HEK293 (cell line): ENCODE measurements at regions not wholly inside any gene's neighbourhood (a gene's known extent, or its start where the extent isn't known, plus 50 kb on each side); places are given as distances from the start of the nearest gene placed in this dataset.

Source experiments
- CTCF ChIA-PET: fragments of 350-600 bp; formaldehyde crosslinking; extraction: SDS; loops from one replicate; lab custom pipeline; 2021; ENCODE audit warnings: antibody characterized with exemption; lab: Yijun Ruan, JAX
- POLR2A ChIA-PET: fragments of 300-600 bp; formaldehyde crosslinking; extraction: SDS; loops from one replicate; lab custom pipeline; 2020; ENCODE audit warnings: antibody characterized with exemption, inconsistent platforms; lab: Yijun Ruan, JAX
- H3K27ac ChIP-seq: fragments of 200-500 bp; sonication (Bioruptor generic); 2 replicates; pipeline ENCODE4 v1.5.1; 2014; ENCODE audit warnings: low read depth, low read length, control low read depth, inconsistent platforms; ENCODE audit errors: extremely low read depth
- H3K36me3 ChIP-seq, 2 experiments: fragments of 200-500 bp in 1 of 2; sonication (Bioruptor generic) in 1 of 2; 1 replicate in 1 of 2; 2 replicates in 1 of 2; pipeline ENCODE4 v1.5.1; 2014 to 2017; ENCODE audit warnings: inconsistent platforms in 2 of 2, low read length in 2 of 2; ENCODE audit not compliant: control insufficient read depth in 2 of 2, insufficient read depth in 1 of 2
- H3K4me1 ChIP-seq: fragments of 200-500 bp; sonication (Bioruptor generic); 2 replicates; pipeline ENCODE4 v1.5.1; 2014; ENCODE audit warnings: mild to moderate bottlenecking, low read length, inconsistent platforms; ENCODE audit not compliant: control insufficient read depth, insufficient read depth
- H3K4me3 ChIP-seq: 2 replicates; pipeline ENCODE4 v1.5.1; 2011; ENCODE audit warnings: low read depth, mild to moderate bottlenecking, control low read depth, low read length, moderate library complexity
- H3K9me3 ChIP-seq: fragments of 200-500 bp; sonication (Bioruptor generic); 2 replicates; pipeline ENCODE4 v1.5.1; 2014; ENCODE audit warnings: low read depth, low read length, inconsistent platforms; ENCODE audit not compliant: control insufficient read depth, insufficient read depth
- AEBP2 ChIP-seq: fragments of 450-650 bp; formaldehyde crosslinking; IDR thresholded peaks from 2 replicates; pipeline ENCODE4 v1.5.1; 2016; ENCODE audit warnings: missing biosample characterization, missing genetic modification characterization, borderline replicate concordance
- HOXC10 ChIP-seq: sonication (generic); formaldehyde crosslinking; IDR thresholded peaks from 2 replicates; pipeline ENCODE4 v1.8.1; 2023; ENCODE audit warnings: mild to moderate bottlenecking, missing genetic modification reagents
- INSM2 ChIP-seq: fragments of 450-650 bp; formaldehyde crosslinking; IDR thresholded peaks from 2 replicates; pipeline ENCODE4 v1.5.1; 2016; ENCODE audit warnings: missing biosample characterization, missing genetic modification characterization
- KLF10 ChIP-seq: fragments of 450-650 bp; IDR thresholded peaks from 2 replicates; pipeline ENCODE4 v1.5.1; 2018; ENCODE audit warnings: missing biosample characterization, mild to moderate bottlenecking, missing genetic modification characterization
- SALL2 ChIP-seq: fragments of 450-650 bp; formaldehyde crosslinking; IDR thresholded peaks from 2 replicates; pipeline ENCODE4 v1.5.0; 2017; ENCODE audit warnings: missing biosample characterization, mild to moderate bottlenecking, missing genetic modification characterization, borderline replicate concordance
- ZBTB17 ChIP-seq: fragments of 450-650 bp; formaldehyde crosslinking; IDR thresholded peaks from 2 replicates; pipeline ENCODE4 v1.5.1; 2016; ENCODE audit warnings: missing biosample characterization, missing genetic modification characterization
- ZNF148 ChIP-seq: fragments of 450-650 bp; formaldehyde crosslinking; IDR thresholded peaks from 2 replicates; pipeline ENCODE4 v1.5.0; 2017; ENCODE audit warnings: missing biosample characterization, missing genetic modification characterization, borderline replicate concordance
- ZNF184 ChIP-seq: fragments of 450-650 bp; IDR thresholded peaks from 2 replicates; pipeline ENCODE4 v1.5.1; 2018; ENCODE audit warnings: missing biosample characterization, mild to moderate bottlenecking, missing genetic modification characterization
- ZNF394 ChIP-seq: fragments of 450-650 bp; formaldehyde crosslinking; IDR thresholded peaks from 2 replicates; pipeline ENCODE4 v1.5.1; 2016; ENCODE audit warnings: missing biosample characterization, missing genetic modification characterization, mild to moderate bottlenecking, moderate library complexity, borderline replicate concordance
- ZNF513 ChIP-seq: fragments of 450-650 bp; IDR thresholded peaks from 2 replicates; pipeline ENCODE4 v1.5.1; 2018; ENCODE audit warnings: missing biosample characterization, missing genetic modification characterization
- ZNF529 ChIP-seq: fragments of 450-650 bp; formaldehyde crosslinking; IDR thresholded peaks from 2 replicates; pipeline ENCODE4 v1.5.1; 2017; ENCODE audit warnings: missing genetic modification characterization, missing biosample characterization; ENCODE audit not compliant: insufficient replicate concordance
- ZNF549 ChIP-seq: fragments of 450-650 bp; IDR thresholded peaks from 2 replicates; pipeline ENCODE4 v1.5.1; 2018; ENCODE audit warnings: missing biosample characterization, missing genetic modification characterization, mild to moderate bottlenecking, inconsistent platforms, moderate library complexity
- ZNF677 ChIP-seq: fragments of 450-650 bp; IDR thresholded peaks from 2 replicates; pipeline ENCODE4 v1.5.0; 2018; ENCODE audit warnings: missing biosample characterization, mild to moderate bottlenecking, missing genetic modification characterization, moderate library complexity
- ZNF76 ChIP-seq: fragments of 450-650 bp; formaldehyde crosslinking; IDR thresholded peaks from 2 replicates; pipeline ENCODE4; 2016; ENCODE audit warnings: low read depth, missing biosample characterization, missing genetic modification characterization, borderline replicate concordance
- TF ChIP-seq, protein P1 (sequence below): fragments of 450-650 bp; IDR thresholded peaks from 2 replicates; pipeline ENCODE4 v1.5.1; 2018; ENCODE audit warnings: missing biosample characterization, mild to moderate bottlenecking, missing genetic modification characterization
- TF ChIP-seq, protein P2 (sequence below): fragments of 450-650 bp; formaldehyde crosslinking; IDR thresholded peaks from 2 replicates; pipeline ENCODE4 v1.5.1; 2016; ENCODE audit warnings: missing biosample characterization, missing genetic modification characterization
- TF ChIP-seq, protein P3 (sequence below): fragments of 450-650 bp; formaldehyde crosslinking; IDR thresholded peaks from 2 replicates; pipeline ENCODE4 v1.5.1; 2016; ENCODE audit warnings: missing biosample characterization, missing genetic modification characterization
- TF ChIP-seq, protein P4 (sequence below): fragments of 450-650 bp; formaldehyde crosslinking; IDR thresholded peaks from 2 replicates; pipeline ENCODE4 v1.5.1; 2016; ENCODE audit warnings: missing biosample characterization, missing genetic modification characterization

DNA sequence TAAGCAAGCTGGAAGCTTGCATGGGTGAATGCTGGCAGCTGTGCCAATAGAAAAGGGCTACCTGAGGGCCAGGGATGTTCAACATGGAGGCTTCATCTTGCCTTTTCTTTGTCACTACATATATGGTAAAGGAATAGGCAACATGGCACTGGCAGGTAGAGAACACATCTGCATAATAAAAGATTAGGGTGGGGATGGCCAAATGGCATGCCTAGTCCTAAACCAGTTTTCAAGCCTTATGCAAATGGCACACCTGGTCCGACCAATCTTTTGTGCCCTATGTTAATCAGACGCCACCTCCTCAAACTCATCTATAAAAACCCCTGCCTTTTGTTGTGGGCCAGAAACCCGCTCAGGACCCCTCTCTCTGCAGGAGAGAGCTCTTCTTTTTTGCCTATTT lies 216.8 kb upstream of the PROK2 start:
- ChIA-PET CTCF (no interaction called here), POLR2A (no interaction called here)
- no peaks in the 10 kb centered on the region for H3K9me3 ChIP-seq
- H3K4me1 ChIP-seq = no peaks in the 10 kb centered on the region
- TF ChIP-seq, protein P1, sequence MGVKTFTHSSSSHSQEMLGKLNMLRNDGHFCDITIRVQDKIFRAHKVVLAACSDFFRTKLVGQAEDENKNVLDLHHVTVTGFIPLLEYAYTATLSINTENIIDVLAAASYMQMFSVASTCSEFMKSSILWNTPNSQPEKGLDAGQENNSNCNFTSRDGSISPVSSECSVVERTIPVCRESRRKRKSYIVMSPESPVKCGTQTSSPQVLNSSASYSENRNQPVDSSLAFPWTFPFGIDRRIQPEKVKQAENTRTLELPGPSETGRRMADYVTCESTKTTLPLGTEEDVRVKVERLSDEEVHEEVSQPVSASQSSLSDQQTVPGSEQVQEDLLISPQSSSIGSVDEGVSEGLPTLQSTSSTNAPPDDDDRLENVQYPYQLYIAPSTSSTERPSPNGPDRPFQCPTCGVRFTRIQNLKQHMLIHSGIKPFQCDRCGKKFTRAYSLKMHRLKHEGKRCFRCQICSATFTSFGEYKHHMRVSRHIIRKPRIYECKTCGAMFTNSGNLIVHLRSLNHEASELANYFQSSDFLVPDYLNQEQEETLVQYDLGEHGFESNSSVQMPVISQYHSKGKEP = no peak
- TF ChIP-seq, protein P2, sequence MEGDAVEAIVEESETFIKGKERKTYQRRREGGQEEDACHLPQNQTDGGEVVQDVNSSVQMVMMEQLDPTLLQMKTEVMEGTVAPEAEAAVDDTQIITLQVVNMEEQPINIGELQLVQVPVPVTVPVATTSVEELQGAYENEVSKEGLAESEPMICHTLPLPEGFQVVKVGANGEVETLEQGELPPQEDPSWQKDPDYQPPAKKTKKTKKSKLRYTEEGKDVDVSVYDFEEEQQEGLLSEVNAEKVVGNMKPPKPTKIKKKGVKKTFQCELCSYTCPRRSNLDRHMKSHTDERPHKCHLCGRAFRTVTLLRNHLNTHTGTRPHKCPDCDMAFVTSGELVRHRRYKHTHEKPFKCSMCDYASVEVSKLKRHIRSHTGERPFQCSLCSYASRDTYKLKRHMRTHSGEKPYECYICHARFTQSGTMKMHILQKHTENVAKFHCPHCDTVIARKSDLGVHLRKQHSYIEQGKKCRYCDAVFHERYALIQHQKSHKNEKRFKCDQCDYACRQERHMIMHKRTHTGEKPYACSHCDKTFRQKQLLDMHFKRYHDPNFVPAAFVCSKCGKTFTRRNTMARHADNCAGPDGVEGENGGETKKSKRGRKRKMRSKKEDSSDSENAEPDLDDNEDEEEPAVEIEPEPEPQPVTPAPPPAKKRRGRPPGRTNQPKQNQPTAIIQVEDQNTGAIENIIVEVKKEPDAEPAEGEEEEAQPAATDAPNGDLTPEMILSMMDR (tag by site-specific recombination) = no peak
- TF ChIP-seq ZNF184 (tag by site-specific recombination) = no peak
- TF ChIP-seq ZNF529 (tag by site-specific recombination) = no peak
- TF ChIP-seq ZNF148 (tag by site-specific recombination) = no peak
- TF ChIP-seq KLF10 (tag by site-specific recombination) = no peak
- no peak for TF ChIP-seq ZNF677
- TF ChIP-seq, protein P3, sequence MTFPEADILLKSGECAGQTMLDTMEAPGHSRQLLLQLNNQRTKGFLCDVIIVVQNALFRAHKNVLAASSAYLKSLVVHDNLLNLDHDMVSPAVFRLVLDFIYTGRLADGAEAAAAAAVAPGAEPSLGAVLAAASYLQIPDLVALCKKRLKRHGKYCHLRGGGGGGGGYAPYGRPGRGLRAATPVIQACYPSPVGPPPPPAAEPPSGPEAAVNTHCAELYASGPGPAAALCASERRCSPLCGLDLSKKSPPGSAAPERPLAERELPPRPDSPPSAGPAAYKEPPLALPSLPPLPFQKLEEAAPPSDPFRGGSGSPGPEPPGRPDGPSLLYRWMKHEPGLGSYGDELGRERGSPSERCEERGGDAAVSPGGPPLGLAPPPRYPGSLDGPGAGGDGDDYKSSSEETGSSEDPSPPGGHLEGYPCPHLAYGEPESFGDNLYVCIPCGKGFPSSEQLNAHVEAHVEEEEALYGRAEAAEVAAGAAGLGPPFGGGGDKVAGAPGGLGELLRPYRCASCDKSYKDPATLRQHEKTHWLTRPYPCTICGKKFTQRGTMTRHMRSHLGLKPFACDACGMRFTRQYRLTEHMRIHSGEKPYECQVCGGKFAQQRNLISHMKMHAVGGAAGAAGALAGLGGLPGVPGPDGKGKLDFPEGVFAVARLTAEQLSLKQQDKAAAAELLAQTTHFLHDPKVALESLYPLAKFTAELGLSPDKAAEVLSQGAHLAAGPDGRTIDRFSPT = no peak
- no peak for TF ChIP-seq ZNF76 (tag by site-specific recombination)
- TF ChIP-seq ZNF394 (tag by site-specific recombination) = no peak
- no peak for TF ChIP-seq ZNF549 (tag by site-specific recombination)
- no peak for TF ChIP-seq SALL2
- TF ChIP-seq ZBTB17 = no peak
- TF ChIP-seq INSM2 = no peak
- H3K36me3 ChIP-seq = no peaks in the 10 kb centered on the region
- H3K4me3 ChIP-seq = no peak overlapping the region
- no peak overlapping the region for H3K27ac ChIP-seq

- Histone ChIP-seq H3K36me3 (no peaks in the 10 kb centered on the region), H3K27ac (no peak overlapping the region), H3K4me3 (no peak overlapping the region), H3K9me3 (no peaks in the 10 kb centered on the region), H3K4me1 (no peaks in the 10 kb centered on the region)
- ChIA-PET CTCF (no interaction called here), POLR2A (no interaction called here)
- no peak for TF ChIP-seq AEBP2 (tag by site-specific recombination)
- TF ChIP-seq, protein P4, sequence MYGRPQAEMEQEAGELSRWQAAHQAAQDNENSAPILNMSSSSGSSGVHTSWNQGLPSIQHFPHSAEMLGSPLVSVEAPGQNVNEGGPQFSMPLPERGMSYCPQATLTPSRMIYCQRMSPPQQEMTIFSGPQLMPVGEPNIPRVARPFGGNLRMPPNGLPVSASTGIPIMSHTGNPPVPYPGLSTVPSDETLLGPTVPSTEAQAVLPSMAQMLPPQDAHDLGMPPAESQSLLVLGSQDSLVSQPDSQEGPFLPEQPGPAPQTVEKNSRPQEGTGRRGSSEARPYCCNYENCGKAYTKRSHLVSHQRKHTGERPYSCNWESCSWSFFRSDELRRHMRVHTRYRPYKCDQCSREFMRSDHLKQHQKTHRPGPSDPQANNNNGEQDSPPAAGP (tag by site-specific recombination) = no peak
- no peak for TF ChIP-seq HOXC10 (CRISPR knock-in tag)
- TF ChIP-seq ZNF677 = no peak
- TF ChIP-seq ZNF394 (tag by site-specific recombination) = no peak
- TF ChIP-seq ZNF513 (tag by site-specific recombination) = no peak
Measured at GRCh38 chr3:71998995-71999673, 214.2 kb upstream of the PROK2 start.
